K562 (cell line): ENCODE measurements at regions not wholly inside any gene's neighbourhood (a gene's known extent, or its start where the extent isn't known, plus 50 kb on each side); places are given as distances from the start of the nearest gene placed in this dataset.

Experiments
- ATAC-seq: fragments of 200-7000 bp; cut with Tn5 transposase; 3 replicates; pipeline ENCODE4 v1.9.1; 2020; ENCODE audit warnings: moderate library complexity
- BruUV-seq: library from RNA; stranded (reverse); fragments of 400-500 nt; replicated peaks from 2 replicates; lab custom pipeline; 2021; lab: Mats Ljungman, UMichigan
- CTCF ChIA-PET: fragments of 300-600 bp; formaldehyde crosslinking; extraction: SDS; loops from one replicate; lab custom pipeline; 2021; ENCODE audit warnings: low intra/inter-chr PET ratio; lab: Yijun Ruan, JAX
- POLR2A ChIA-PET: fragments of 300-600, 350-650 bp; sonication (Branson Sonifier 250); formaldehyde crosslinking; extraction: SDS; loops from one replicate; lab custom pipeline; 2021; ENCODE audit warnings: antibody characterized with exemption, inconsistent platforms; lab: Yijun Ruan, JAX
- DNase-seq, 4 experiments: peaks; one replicate each; pipeline versions ENCODE4 v3.0.0 to v3.0.0-alpha.2; 2011 to 2018; ENCODE audit warnings: low spot score in 3 of 4, mixed read lengths in 3 of 4; ENCODE audit errors: extremely low read depth in 1 of 4
- FAIRE-seq: peaks from 2 replicates; lab custom pipeline; 2011; peaks lifted over from hg19 to GRCh38; lab: Jason Lieb, UNC
- H2AFZ ChIP-seq: 2 replicates; pipeline ENCODE4 v1.6.0; 2011; ENCODE audit warnings: low read depth, low read length, control low read depth, inconsistent platforms
- H3K27ac ChIP-seq: fragments of 200-600 bp; 3 replicates; pipeline ENCODE4 v1.8.0; 2011; ENCODE audit warnings: low read depth, mild to moderate bottlenecking, control low read depth, inconsistent platforms, low read length, moderate library complexity, mixed read lengths; ENCODE audit errors: extremely low read depth
- H3K27me3 ChIP-seq, 2 experiments: fragments of 300-600 bp in 1 of 2; 2 replicates in 1 of 2; 3 replicates in 1 of 2; pipeline versions ENCODE4 v1.6.0 to v1.8.0; 2011; ENCODE audit warnings: inconsistent platforms in 2 of 2, low read length in 2 of 2, mild to moderate bottlenecking in 1 of 2, mixed read lengths in 1 of 2, moderate library complexity in 1 of 2; ENCODE audit not compliant: control insufficient read depth in 2 of 2, insufficient read depth in 2 of 2
- H3K36me3 ChIP-seq: fragments of 300-600 bp; 3 replicates; pipeline ENCODE4 v1.8.0; 2011; ENCODE audit warnings: mild to moderate bottlenecking, low read length, inconsistent platforms; ENCODE audit not compliant: control insufficient read depth, insufficient read depth
- H3K4me1 ChIP-seq, 2 experiments: fragments of 200-600 bp in 1 of 2; replicated peaks in 1 of 2; 2 replicates in 1 of 2; 3 replicates in 1 of 2; pipeline versions ENCODE4 v1.5.1 to v1.8.0; 2011; ENCODE audit warnings: inconsistent platforms in 2 of 2, low read length in 2 of 2, mild to moderate bottlenecking in 1 of 2, mixed read lengths in 1 of 2, moderate library complexity in 1 of 2; ENCODE audit not compliant: control insufficient read depth in 2 of 2, insufficient read depth in 2 of 2
- H3K4me2 ChIP-seq: 2 replicates; pipeline ENCODE4 v1.6.1; 2011; ENCODE audit warnings: low read length, control low read depth, inconsistent platforms, mixed read lengths; ENCODE audit not compliant: insufficient read depth
- H3K4me3 ChIP-seq: fragments of 200-600 bp; sonication (generic), shearing (Covaris generic); 2 replicates; pipeline ENCODE4 v1.5.1; 2016; ENCODE audit warnings: control low read depth, inconsistent platforms
- H3K79me2 ChIP-seq: fragments of 200-600 bp; 3 replicates; pipeline ENCODE4 v1.8.0; 2011; ENCODE audit warnings: low read length, inconsistent platforms; ENCODE audit not compliant: control insufficient read depth, insufficient read depth
- H3K9ac ChIP-seq, 2 experiments: 2 replicates each; pipeline versions ENCODE4 v1.6.0 to v1.6.1; 2011; ENCODE audit warnings: low read depth in 2 of 2, low read length in 2 of 2, control low read depth in 1 of 2, inconsistent platforms in 1 of 2, mild to moderate bottlenecking in 1 of 2, mixed read lengths in 1 of 2; ENCODE audit not compliant: insufficient read depth in 1 of 2
- H3K9me1 ChIP-seq: one replicate; pipeline ENCODE4 v1.6.0; 2011; ENCODE audit warnings: inconsistent platforms, mild to moderate bottlenecking, low read length, moderate library complexity; ENCODE audit not compliant: control insufficient read depth, insufficient read depth
- H3K9me3 ChIP-seq: replicated peaks from 2 replicates; pipeline ENCODE4 v1.5.1; 2011; ENCODE audit warnings: low read depth, low read length, inconsistent platforms; ENCODE audit not compliant: control insufficient read depth, insufficient read depth
- H4K20me1 ChIP-seq: replicated peaks from 2 replicates; pipeline ENCODE4 v1.6.1; 2011; ENCODE audit warnings: low read length, inconsistent platforms, mixed read lengths; ENCODE audit not compliant: control insufficient read depth, insufficient read depth
- BCOR ChIP-seq: fragments of 450-650 bp; IDR thresholded peaks from 2 replicates; pipeline ENCODE4 v1.6.1; 2016
- CBFA2T2 ChIP-seq: fragments of 450-650 bp; conservative IDR thresholded peaks from 2 replicates; pipeline ENCODE4 v1.6.1; 2017; ENCODE audit warnings: mild to moderate bottlenecking
- CREB1 ChIP-seq, 2 experiments: sonication (generic) in 1 of 2; formaldehyde crosslinking in 1 of 2; IDR thresholded peaks; 2 replicates each; pipeline versions ENCODE4 v1.6.1 to v1.8.0; 2012 to 2022; ENCODE audit warnings: inconsistent platforms in 1 of 2, mild to moderate bottlenecking in 1 of 2, missing genetic modification reagents in 1 of 2, moderate library complexity in 1 of 2
- NR3C1 ChIP-seq: sonication (generic); formaldehyde crosslinking; IDR thresholded peaks from 2 replicates; pipeline ENCODE4 v1.8.1; 2022; ENCODE audit warnings: missing genetic modification reagents
- RAD51 ChIP-seq: fragments of 450-650 bp; IDR thresholded peaks from 2 replicates; pipeline ENCODE4 v1.7.1; 2016; ENCODE audit warnings: low read depth, mild to moderate bottlenecking, borderline replicate concordance
- ZKSCAN8 ChIP-seq: fragments of 200-800 bp; sonication (Bioruptor generic); IDR thresholded peaks from 2 replicates; pipeline ENCODE4 v1.6.1; 2016; ENCODE audit warnings: missing genetic modification characterization, missing compliant biosample characterization
- ZNF239 ChIP-seq: fragments of 250-450 bp; sonication (Bioruptor Pico); IDR thresholded peaks from 2 replicates; pipeline ENCODE4 v1.4.0; 2020; ENCODE audit warnings: mild to moderate bottlenecking
- WGBS: fragments of 100-300 bp; shearing (Covaris generic); methylation state at CpG from one replicate; pipeline ENCODE4 v1.1.6; 2016; ENCODE audit warnings: low coverage, mixed read lengths; ENCODE audit not compliant: insufficient coverage; ENCODE audit errors: missing lambda C conversion rate; 5-methylcytosine and 5-hydroxymethylcytosine counted together
- in situ Hi-C: fragments of 300-500 bp; cut with MboI; formaldehyde crosslinking; loops from 4 replicates; pipeline ENCODE4 v1.15.0; 2018; ENCODE audit warnings: inconsistent platforms, mixed read lengths
- intact Hi-C: fragments of 100-400 bp; cut with micrococcal nuclease; formaldehyde crosslinking; loops from 2 replicates; pipeline ENCODE4 v1.14.2; 2022
- TF ChIP-seq, protein P1 (sequence below), 2 experiments: fragments of 450-650 bp in 1 of 2; sonication (generic) in 1 of 2; formaldehyde crosslinking in 1 of 2; IDR thresholded peaks; 2 replicates each; pipeline versions ENCODE4 v1.7.1 to v1.9.0; 2016 to 2022; ENCODE audit warnings: inconsistent platforms in 1 of 2, mild to moderate bottlenecking in 1 of 2, missing genetic modification reagents in 1 of 2

GRCh38 chr9:115921301-115921700, 232.3 kb upstream of the PAPPA start:
- ChIA-PET CTCF (interaction anchor here (0.7 kb wide), 1 partner anchor 1265 kb away, joined by 4 read pairs; no protein-coding TSS in a partner anchor), POLR2A (no interaction called here)
- BruUV-seq: no TSS peak
- no peaks in the 10 kb centered on the region for H3K27me3 ChIP-seq
- H4K20me1 ChIP-seq: no peaks in the 10 kb centered on the region
- no peaks in the 10 kb centered on the region; the same call in 1 of the 2 replicates for H3K9me3 ChIP-seq
- no peaks in the 10 kb centered on the region for H3K36me3 ChIP-seq
- no peaks in the 10 kb centered on the region for H3K79me2 ChIP-seq
- no peak overlapping the region for H2AFZ ChIP-seq
- no peak overlapping the region for H3K9ac ChIP-seq
- no peaks in the 10 kb centered on the region for H3K4me1 ChIP-seq
- DNase-seq (no peak), FAIRE-seq (no peak), ATAC-seq (no peak)
- intact Hi-C loops: no loop called here
- H3K27ac ChIP-seq: no peak overlapping the region
- H3K4me2 ChIP-seq: no peak overlapping the region
- WGBS: 0% methylated on average over 8 of the region's 8 CpGs
- TF ChIP-seq ZNF239 (no peak), BCOR (no peak)
- no peaks in the 10 kb centered on the region for H3K9me1 ChIP-seq
- in situ Hi-C loops: no loop called here
- no peak overlapping the region for H3K4me3 ChIP-seq

- Histone ChIP-seq H3K27ac (no peak overlapping the region), H3K9me1 (no peaks in the 10 kb centered on the region), H3K4me2 (no peak overlapping the region), H3K9ac (no peak overlapping the region), H2AFZ (no peak overlapping the region), H3K4me1 (no peaks in the 10 kb centered on the region), H3K79me2 (no peaks in the 10 kb centered on the region), H3K4me3 (no peak overlapping the region), H4K20me1 (no peaks in the 10 kb centered on the region), H3K9me3 (no peaks in the 10 kb centered on the region; the same call in 1 of the 2 replicates), H3K27me3 (no peaks in the 10 kb centered on the region), H3K36me3 (no peaks in the 10 kb centered on the region)
- DNase-seq: no peak
- intact Hi-C loops: no loop called here
- no peak for ATAC-seq
- FAIRE-seq: no peak
- CTCF ChIA-PET: no interaction called here
- no TSS peak for BruUV-seq
- in situ Hi-C loops: no loop called here
- WGBS: 0% methylated on average over 3 of the region's 3 CpGs
- POLR2A ChIA-PET: no interaction called here
- TF ChIP-seq CREB1 (IDR thresholded peaks at IDR 0.05) (no peak), CREB1 (CRISPR knock-in tag; IDR thresholded peaks at IDR 0.05) (no peak), CBFA2T2 (no peak), ZKSCAN8 (CRISPR knock-in tag) (no peak), RAD51 (no peak), NR3C1 (CRISPR knock-in tag) (no peak)
- TF ChIP-seq, protein P1, sequence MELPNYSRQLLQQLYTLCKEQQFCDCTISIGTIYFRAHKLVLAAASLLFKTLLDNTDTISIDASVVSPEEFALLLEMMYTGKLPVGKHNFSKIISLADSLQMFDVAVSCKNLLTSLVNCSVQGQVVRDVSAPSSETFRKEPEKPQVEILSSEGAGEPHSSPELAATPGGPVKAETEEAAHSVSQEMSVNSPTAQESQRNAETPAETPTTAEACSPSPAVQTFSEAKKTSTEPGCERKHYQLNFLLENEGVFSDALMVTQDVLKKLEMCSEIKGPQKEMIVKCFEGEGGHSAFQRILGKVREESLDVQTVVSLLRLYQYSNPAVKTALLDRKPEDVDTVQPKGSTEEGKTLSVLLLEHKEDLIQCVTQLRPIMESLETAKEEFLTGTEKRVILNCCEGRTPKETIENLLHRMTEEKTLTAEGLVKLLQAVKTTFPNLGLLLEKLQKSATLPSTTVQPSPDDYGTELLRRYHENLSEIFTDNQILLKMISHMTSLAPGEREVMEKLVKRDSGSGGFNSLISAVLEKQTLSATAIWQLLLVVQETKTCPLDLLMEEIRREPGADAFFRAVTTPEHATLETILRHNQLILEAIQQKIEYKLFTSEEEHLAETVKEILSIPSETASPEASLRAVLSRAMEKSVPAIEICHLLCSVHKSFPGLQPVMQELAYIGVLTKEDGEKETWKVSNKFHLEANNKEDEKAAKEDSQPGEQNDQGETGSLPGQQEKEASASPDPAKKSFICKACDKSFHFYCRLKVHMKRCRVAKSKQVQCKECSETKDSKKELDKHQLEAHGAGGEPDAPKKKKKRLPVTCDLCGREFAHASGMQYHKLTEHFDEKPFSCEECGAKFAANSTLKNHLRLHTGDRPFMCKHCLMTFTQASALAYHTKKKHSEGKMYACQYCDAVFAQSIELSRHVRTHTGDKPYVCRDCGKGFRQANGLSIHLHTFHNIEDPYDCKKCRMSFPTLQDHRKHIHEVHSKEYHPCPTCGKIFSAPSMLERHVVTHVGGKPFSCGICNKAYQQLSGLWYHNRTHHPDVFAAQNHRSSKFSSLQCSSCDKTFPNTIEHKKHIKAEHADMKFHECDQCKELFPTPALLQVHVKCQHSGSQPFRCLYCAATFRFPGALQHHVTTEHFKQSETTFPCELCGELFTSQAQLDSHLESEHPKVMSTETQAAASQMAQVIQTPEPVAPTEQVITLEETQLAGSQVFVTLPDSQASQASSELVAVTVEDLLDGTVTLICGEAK (IDR thresholded peaks at IDR 0.05): no peak
- TF ChIP-seq, protein P1 (CRISPR knock-in tag; IDR thresholded peaks at IDR 0.05): no peak
Measured at GRCh38 chr9:115922444-115922843, 231.1 kb upstream of the PAPPA start.
